Muscle of leg (tissue), 3 donors: ENCODE measurements at regions not wholly inside any gene's neighbourhood (a gene's known extent, or its start where the extent isn't known, plus 50 kb on each side); places are given as distances from the start of the nearest gene placed in this dataset.

Experiments
- DNase-seq: peaks from one replicate; pipeline ENCODE4 v3.0.0; 2013
- H3K27ac ChIP-seq: one replicate; pipeline ENCODE4 v1.5.1; 2013; ENCODE audit warnings: mild to moderate bottlenecking, low read length, control low read depth
- H3K27me3 ChIP-seq: one replicate; pipeline ENCODE4 v1.6.1; 2013; ENCODE audit warnings: low read length; ENCODE audit not compliant: control insufficient read depth, insufficient read depth
- H3K36me3 ChIP-seq: one replicate; pipeline ENCODE4 v1.6.1; 2013; ENCODE audit warnings: low read length; ENCODE audit not compliant: control insufficient read depth, insufficient read depth
- H3K4me1 ChIP-seq: one replicate; pipeline ENCODE4 v1.6.1; 2013; ENCODE audit warnings: low read length; ENCODE audit not compliant: control insufficient read depth, insufficient read depth
- H3K4me3 ChIP-seq: one replicate; pipeline ENCODE4 v1.5.1; 2013; ENCODE audit warnings: low read length, control low read depth
- H3K9me3 ChIP-seq: replicated peaks from 2 replicates; pipeline ENCODE4 v1.6.1; 2013; ENCODE audit warnings: low read depth, low read length; ENCODE audit not compliant: control insufficient read depth
- WGBS: methylation state at CpG from one replicate; pipeline ENCODE4 v1.1.5; 2013; ENCODE audit warnings: missing lambda C conversion rate; ENCODE audit not compliant: insufficient coverage; 5-methylcytosine and 5-hydroxymethylcytosine counted together

DNA sequence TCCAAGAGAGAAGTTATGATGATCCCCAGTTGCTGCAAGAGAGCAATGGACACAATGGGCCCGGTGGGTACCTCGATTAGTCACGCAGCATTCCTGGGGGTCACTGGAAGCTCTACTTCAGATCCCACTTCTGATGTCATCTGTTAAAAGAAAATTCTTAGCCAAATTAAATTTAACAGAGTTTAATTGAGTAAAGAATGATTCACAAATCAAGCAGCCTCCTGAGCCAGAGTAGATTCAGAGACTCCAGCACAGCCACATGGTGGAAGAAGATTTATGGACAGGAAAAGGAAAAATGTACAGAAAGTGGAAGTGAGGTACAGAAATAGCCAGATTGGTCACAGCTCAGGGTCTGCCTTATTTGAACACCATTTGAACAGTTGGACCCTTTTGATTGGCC, 107.5 kb downstream of the SPTSSA start:
- no peak overlapping the region for H3K27ac ChIP-seq
- DNase-seq = no peak
- no peaks in the 10 kb centered on the region for H3K36me3 ChIP-seq
- H3K9me3 ChIP-seq = no peaks in the 10 kb centered on the region
- no peak overlapping the region for H3K4me3 ChIP-seq
- no peaks in the 10 kb centered on the region for H3K4me1 ChIP-seq
- H3K27me3 ChIP-seq = no peaks in the 10 kb centered on the region
- WGBS = no CpG with 5 or more reads among the region's 3 CpGs

GRCh38 chr14:34350903-34351302, 111.1 kb downstream of the SPTSSA start:
- Histone ChIP-seq H3K4me1 (no peaks in the 10 kb centered on the region), H3K27ac (no peak overlapping the region), H3K4me3 (no peak overlapping the region), H3K27me3 (no peaks in the 10 kb centered on the region), H3K36me3 (no peaks in the 10 kb centered on the region), H3K9me3 (no peaks in the 10 kb centered on the region)
- WGBS = 90% methylated on average over 3 of the region's 6 CpGs
- DNase-seq = no peak

- no peak overlapping the region for H3K4me3 ChIP-seq
- no peaks in the 10 kb centered on the region for H3K36me3 ChIP-seq
- no peaks in the 10 kb centered on the region for H3K4me1 ChIP-seq
- no CpG with 5 or more reads among the region's 6 CpGs for WGBS
- H3K9me3 ChIP-seq = no peaks in the 10 kb centered on the region
- no peak for DNase-seq
- no peak overlapping the region for H3K27ac ChIP-seq
- no peaks in the 10 kb centered on the region for H3K27me3 ChIP-seq
Measured at GRCh38 chr14:34348592-34348991, 113.4 kb downstream of the SPTSSA start.

GRCh38 chr14:34347683-34348082, 114.4 kb downstream of the SPTSSA start:
- no CpG with 5 or more reads among the region's 2 CpGs for WGBS
- no peaks in the 10 kb centered on the region for H3K27me3 ChIP-seq
- H3K9me3 ChIP-seq = no peaks in the 10 kb centered on the region
- no peaks in the 10 kb centered on the region for H3K4me1 ChIP-seq
- no peak overlapping the region for H3K27ac ChIP-seq
- H3K4me3 ChIP-seq = no peak overlapping the region
- no peaks in the 10 kb centered on the region for H3K36me3 ChIP-seq
- no peak for DNase-seq

DNA sequence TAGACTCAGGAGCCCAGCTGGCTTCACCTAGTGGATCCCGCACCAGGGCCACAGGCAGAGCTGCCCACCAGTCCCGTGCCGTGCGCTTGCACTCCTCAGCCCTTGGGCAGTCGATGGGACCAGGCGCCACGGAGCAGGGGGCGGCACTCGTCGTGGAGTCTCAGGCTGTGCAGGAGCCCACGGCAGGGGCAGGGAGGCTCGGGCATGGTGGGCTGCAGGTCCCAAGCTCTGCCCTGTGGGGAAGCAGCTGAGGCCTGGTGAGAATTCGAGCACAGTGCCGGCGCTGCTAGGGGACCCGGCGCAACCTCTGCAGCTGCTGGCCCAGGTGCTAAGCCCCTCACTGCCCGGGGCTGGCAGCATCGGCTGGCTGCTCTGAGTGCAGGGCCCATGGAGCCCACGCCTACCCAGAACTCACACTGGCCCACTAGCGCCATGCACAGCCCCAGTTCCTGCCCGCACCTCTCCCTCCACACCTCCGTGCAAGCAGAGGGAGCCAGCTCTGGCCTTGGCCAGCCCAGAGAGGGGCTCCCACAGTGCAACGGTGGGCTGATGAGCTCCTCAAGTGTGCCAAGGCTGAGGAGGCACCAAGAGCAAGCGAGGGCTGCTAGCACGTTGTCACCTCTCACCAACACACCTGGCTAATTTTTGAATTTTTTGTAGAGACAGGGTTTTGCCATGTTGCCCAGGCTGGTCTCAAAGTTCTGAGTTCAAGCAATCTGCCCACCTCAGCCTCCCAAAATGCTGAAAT, 116.1 kb downstream of the SPTSSA start:
- H3K27ac ChIP-seq = no peak overlapping the region
- no peak overlapping the region for H3K4me3 ChIP-seq
- H3K9me3 ChIP-seq = no peaks in the 10 kb centered on the region
- WGBS = 90% methylated on average over 24 of the region's 26 CpGs
- no peaks in the 10 kb centered on the region for H3K27me3 ChIP-seq
- no peaks in the 10 kb centered on the region for H3K36me3 ChIP-seq
- H3K4me1 ChIP-seq = no peaks in the 10 kb centered on the region
- no peak for DNase-seq

GRCh38 chr14:34344318-34344717, 117.7 kb downstream of the SPTSSA start:
- no peak overlapping the region for H3K4me3 ChIP-seq
- no peaks in the 10 kb centered on the region for H3K4me1 ChIP-seq

DNA sequence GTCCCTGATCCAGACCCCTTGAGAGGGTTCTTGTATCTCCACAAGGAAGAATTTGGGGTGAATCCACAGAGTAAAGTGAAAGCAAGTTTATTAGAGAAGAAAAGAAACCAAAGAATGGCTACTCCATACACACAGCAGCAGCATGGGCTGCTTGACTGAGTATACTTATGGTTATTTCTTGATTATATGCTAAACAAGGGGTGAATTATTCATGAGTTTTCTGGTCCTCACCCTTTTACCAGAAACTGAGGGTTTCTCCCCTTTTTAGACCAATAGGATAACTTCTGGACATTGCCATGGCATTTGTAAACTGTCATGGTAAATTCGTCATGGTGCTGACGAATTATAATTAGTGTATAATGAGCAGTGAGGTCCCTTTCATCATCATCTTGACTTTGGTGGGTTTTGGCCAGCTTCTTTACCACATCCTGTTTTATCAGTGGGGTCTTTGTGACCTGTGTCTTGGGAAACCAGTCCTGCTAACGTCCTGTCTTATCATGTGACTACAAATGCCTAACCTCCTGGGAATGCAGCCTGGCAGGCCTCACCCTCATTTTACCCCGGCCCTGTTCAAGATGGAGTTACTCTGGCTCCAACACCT, 121.9 kb downstream of the SPTSSA start:
- DNase-seq = no peak
- Histone ChIP-seq H3K27me3 (no peaks in the 10 kb centered on the region), H3K27ac (no peak overlapping the region), H3K9me3 (no peaks in the 10 kb centered on the region), H3K4me1 (no peaks in the 10 kb centered on the region), H3K4me3 (no peak overlapping the region), H3K36me3 (no peaks in the 10 kb centered on the region)
- 47% methylated on average over 3 of the region's 4 CpGs for WGBS

More at GRCh38 chr14:34344318-34344717, 117.7 kb downstream of the SPTSSA start:
- no peak for DNase-seq
- H3K27me3 ChIP-seq = no peaks in the 10 kb centered on the region
- 80% methylated on average over 4 of the region's 5 CpGs for WGBS
- H3K9me3 ChIP-seq = no peaks in the 10 kb centered on the region
- no peaks in the 10 kb centered on the region for H3K36me3 ChIP-seq
- H3K27ac ChIP-seq = no peak overlapping the region

GRCh38 chr14:34338056-34338455, 124.0 kb downstream of the SPTSSA start:
- no peaks in the 10 kb centered on the region for H3K4me1 ChIP-seq
- no peaks in the 10 kb centered on the region for H3K27me3 ChIP-seq
- no peaks in the 10 kb centered on the region for H3K36me3 ChIP-seq
- H3K27ac ChIP-seq = no peak overlapping the region
- DNase-seq = no peak
- H3K4me3 ChIP-seq = no peak overlapping the region
- 44% methylated on average over 2 of the region's 2 CpGs for WGBS
- no peaks in the 10 kb centered on the region for H3K9me3 ChIP-seq

DNA sequence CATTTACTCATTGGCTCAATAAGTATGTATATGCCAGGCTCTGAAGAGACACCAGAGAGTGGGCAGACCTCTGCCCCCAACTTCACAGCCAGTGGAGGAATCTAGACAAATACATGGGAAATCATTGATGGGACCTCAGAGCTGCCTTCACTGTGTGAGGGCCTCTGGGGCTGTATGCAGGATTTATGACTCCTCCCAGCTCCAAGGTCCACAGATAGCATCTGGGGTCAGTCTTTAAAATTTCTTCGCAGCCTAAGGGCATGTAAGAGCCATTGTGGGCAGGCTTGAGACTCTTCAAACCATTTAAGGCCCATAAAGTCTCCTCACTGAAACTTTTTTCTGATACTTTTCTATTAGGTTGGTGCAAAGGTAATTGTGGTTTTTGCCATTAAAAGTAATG, 125.5 kb downstream of the SPTSSA start:
- Histone ChIP-seq H3K9me3 (no peaks in the 10 kb centered on the region), H3K27me3 (no peaks in the 10 kb centered on the region), H3K4me3 (no peak overlapping the region), H3K36me3 (no peaks in the 10 kb centered on the region), H3K27ac (no peak overlapping the region), H3K4me1 (peaks cover 3% of the 10 kb centered on the region)
- no peak for DNase-seq
- WGBS = no CpG with 5 or more reads among the region's 1 CpG

DNA sequence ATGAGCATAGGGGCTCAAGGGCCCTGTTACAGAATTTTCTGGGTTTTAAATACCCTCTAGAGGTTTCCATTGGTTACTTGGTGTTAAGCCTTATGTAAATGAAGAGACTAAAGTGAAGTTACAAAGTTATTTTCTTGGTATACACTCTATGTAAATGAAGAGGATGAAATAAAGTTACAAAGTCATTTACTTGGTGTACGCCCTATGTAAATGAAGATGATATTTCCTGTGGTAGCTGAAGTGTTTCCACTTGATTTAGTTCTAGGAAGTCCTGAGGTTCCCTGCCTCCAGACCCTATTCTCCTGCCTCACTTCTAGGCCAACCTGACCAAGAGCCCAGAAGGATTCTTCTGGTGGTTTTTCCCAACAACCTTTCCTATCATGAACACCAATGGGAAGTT, 126.1 kb downstream of the SPTSSA start:
- Histone ChIP-seq H3K4me1 (peaks cover 3% of the 10 kb centered on the region), H3K27me3 (no peaks in the 10 kb centered on the region), H3K4me3 (no peak overlapping the region), H3K36me3 (no peaks in the 10 kb centered on the region), H3K9me3 (no peaks in the 10 kb centered on the region), H3K27ac (no peak overlapping the region)
- DNase-seq = no peak
- WGBS = no CpG with 5 or more reads among the region's 1 CpG
